HTR-8/SVneo (cell line): ENCODE measurements at regions not wholly inside any gene's neighbourhood (a gene's known extent, or its start where the extent isn't known, plus 50 kb on each side); places are given as distances from the start of the nearest gene placed in this dataset.

Experiments used
- DNase-seq: peaks from one replicate; pipeline ENCODE4 v3.0.0; 2011; ENCODE audit warnings: low spot score, mixed read lengths; ENCODE audit not compliant: insufficient read length
- FAIRE-seq: peaks from 2 replicates; lab custom pipeline; 2011; peaks lifted over from hg19 to GRCh38; lab: Jason Lieb, UNC

- DNase-seq (no peak), FAIRE-seq (no peak)
Measured at GRCh38 chr3:157819270-157820156, 286.7 kb downstream of the SHOX2 start.

DNA sequence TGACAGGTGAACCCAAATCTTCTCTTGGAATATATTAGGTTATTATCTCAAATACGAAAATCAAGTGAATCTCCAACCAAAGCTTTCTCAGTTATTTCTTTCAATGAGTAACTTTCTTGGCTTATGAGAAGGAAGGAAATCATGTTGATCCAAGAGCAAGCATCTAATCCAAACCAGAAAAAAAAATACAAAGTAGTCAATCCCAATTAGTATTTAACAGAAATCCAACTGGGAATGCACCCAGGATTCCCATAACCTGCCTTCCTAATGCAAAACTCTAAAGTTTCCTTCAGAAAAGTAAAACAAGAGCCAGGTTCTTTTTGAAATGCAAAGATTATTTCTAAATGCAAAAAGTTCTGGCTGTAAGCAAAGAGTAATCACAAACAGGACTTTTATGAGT lies 289.3 kb downstream of the SHOX2 start:
- DNase-seq (no peak), FAIRE-seq (no peak)

GRCh38 chr3:157816296-157816695 lies 289.9 kb downstream of the SHOX2 start:
- DNase-seq (no peak), FAIRE-seq (no peak)

- FAIRE-seq: no peak
- no peak for DNase-seq
Measured at GRCh38 chr3:157815739-157816138, 290.5 kb downstream of the SHOX2 start.

GRCh38 chr3:157810924-157811718 lies 295.1 kb downstream of the SHOX2 start:
- no peak for DNase-seq
- no peak for FAIRE-seq

DNA sequence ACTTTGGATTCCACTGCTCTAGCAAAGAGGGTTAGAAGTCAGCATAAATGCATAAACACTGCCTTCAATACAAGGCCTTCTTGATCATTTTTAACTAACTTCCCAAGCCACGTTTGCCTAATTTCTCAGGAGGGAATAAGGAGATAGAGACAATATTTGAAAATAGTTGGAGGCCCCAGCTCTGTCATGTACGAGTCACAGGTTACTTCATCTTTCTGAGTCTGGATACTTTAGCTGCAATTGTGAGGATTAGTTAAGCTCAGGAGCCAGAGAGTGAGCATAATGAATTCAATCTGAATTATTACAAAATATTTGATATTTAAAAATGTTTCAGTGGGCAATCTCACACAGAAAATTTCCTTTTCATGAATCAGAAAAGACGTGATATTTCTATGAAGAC lies 298.9 kb downstream of the SHOX2 start:
- no peak for FAIRE-seq
- no peak for DNase-seq

DNA sequence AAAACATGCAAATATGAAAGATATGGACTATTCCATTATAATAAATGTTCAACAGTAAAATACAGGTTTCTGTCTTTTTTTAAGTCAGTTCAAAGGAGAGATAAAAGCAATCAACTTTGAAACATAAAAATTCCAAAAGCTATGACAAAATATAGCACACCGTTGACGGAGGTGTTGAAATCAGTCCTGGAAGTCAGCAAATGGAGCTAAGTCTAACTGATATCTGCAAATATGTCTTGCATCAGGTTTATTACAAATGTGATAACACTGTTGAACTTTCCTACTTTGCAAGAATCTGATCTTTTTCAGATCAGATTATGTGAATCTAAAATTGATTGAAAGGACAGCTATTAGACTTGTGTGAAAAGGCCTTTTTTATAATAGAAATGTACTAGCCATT lies 300.7 kb downstream of the SHOX2 start:
- DNase-seq (no peak), FAIRE-seq (no peak)

DNA sequence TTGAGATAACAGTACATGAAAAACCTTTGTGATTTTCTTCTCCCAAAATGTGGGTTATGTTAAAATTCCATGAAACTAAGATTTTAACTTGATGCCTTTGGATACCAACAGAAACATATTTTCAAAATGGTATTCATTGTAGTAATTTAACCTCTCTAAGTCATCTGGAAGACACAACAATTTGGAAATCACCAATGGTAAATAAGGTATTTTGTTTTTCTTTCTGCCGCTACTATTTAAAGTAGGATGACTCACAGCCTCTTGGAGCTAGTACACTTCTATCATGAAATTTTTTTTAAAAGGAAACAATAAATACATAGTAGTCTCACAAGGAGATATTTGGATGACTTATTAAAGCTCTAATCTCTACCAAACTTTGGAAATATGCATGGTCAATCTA lies 291.6 kb upstream of the VEPH1 start:
- DNase-seq (peak; percentile 22), FAIRE-seq (no peak)

DNA sequence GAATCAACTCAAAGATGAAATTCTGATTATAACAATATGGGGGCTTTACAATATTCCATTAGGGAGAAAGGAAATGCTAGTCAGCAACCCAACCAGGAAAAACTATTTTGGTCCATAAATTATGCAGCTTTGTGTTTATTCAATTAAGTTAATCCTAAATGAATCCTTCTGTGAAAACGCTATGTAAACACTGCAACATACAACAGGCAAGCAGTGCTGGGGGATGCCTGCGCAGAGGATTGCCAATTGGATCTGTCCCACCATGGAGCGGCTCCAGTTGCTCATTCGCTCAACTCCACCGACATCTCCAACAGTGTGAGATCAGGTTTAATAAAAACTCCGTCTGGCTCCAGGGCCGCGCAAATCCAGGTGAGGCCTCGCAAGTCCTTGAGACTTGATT lies 290.5 kb upstream of the VEPH1 start:
- FAIRE-seq (no peak), DNase-seq (no peak)

GRCh38 chr3:157789162-157789561 lies 285.9 kb upstream of the VEPH1 start:
- FAIRE-seq (no peak), DNase-seq (no peak)

GRCh38 chr3:157786618-157787017 lies 283.4 kb upstream of the VEPH1 start:
- no peak for DNase-seq
- peak; percentile 4 for FAIRE-seq

- FAIRE-seq: no peak
Measured at GRCh38 chr3:157786211-157786610, 283.0 kb upstream of the VEPH1 start.

DNA sequence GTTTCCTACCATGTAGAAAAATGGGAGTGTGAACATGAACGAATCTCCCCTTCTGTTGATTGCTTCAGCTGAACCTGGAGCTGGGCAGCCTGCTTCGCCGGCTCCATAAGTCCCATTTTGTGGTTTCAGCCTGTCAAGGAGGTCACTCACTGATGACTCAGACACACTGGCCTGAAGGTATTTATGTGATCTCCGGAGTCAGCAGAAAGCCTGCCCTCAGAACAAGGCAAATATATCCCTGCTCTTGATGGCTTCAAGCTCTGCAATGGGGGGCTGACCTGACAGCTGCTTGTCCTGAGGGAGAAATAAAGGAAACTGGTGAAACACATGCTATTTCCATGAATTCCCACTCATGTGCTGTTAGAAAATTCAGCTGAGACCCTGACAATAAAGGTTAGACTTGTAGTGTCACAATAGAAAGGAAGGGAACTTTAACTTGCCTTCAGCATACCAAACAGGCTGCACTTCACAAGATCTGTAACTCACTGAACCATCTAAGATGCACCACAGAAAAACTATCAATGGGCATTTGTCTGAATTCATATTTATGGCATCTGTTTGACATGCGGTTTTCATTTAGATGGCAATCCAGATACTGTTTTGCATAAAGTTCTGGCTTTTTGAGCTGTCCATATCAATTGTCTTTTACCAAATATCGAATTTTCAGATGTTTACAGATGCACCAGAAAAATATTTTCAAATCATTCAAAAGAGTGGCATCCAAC lies 282.0 kb upstream of the VEPH1 start:
- DNase-seq: peak; percentile 73
- peak; percentile 88 for FAIRE-seq

More at GRCh38 chr3:157786211-157786610, 283.0 kb upstream of the VEPH1 start:
- DNase-seq: peak; percentile 10

DNA sequence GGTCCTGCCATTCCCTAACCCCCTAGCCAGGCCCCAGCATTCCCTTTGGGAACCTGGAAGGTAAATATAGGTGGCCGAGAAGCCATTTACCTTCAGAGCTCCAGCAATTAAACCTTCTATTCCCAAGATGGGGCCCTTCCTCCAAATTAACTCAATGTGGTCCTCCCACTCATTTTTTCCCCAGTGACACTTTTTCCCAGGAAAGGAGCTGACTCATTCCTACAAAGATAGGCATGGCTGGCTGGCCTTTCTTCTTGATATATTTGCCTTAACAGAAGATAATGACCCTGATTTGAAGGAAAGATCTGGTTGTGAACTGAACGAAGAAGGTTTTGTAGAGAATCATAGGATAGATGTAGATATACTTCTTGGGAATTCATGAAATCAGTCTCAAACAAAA lies 279.0 kb upstream of the VEPH1 start:
- DNase-seq (no peak), FAIRE-seq (no peak)

DNA sequence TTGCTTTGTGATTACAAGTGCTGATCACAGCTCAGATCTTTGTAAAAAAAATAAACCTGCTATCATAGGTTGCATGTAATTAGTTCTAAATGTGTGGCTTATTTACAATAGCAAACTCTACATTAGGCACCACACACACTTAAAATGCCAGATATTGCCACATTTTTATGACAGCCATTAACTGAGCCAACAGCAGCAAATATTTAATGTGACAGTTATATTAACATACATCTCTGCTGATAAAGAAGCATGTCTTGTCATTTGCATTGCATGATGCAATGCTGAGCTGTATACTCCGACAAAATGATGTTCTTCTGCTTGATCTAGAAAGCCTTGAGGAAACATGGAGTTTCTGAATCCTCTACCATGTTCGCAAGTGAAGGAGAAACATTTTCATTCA lies 273.6 kb upstream of the VEPH1 start:
- no peak for FAIRE-seq

DNA sequence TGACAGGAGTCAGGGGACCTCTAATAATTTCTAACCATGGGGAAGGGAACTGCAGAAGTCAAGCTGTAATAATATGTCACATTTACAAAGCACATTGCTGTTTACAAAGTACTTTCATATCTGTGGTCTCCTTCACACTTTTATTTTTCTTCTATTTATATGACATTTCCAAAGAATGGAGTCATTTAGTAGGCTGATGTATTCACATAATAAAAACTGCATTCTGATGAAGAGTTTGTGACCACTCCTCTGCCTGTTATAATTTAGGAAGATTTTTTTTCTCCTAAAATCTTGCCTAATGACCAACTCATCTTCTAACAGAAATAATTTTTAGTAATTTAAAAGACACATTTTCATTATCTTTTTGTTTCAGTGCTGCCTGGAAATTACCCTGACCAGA lies 272.2 kb upstream of the VEPH1 start:
- DNase-seq: no peak

More for the DNA sequence above, 273.6 kb upstream of the VEPH1 start:
- DNase-seq: no peak

GRCh38 chr3:157769378-157769777 lies 266.2 kb upstream of the VEPH1 start:
- DNase-seq (no peak), FAIRE-seq (no peak)

More for the DNA sequence above, 272.2 kb upstream of the VEPH1 start:
- no peak for FAIRE-seq

DNA sequence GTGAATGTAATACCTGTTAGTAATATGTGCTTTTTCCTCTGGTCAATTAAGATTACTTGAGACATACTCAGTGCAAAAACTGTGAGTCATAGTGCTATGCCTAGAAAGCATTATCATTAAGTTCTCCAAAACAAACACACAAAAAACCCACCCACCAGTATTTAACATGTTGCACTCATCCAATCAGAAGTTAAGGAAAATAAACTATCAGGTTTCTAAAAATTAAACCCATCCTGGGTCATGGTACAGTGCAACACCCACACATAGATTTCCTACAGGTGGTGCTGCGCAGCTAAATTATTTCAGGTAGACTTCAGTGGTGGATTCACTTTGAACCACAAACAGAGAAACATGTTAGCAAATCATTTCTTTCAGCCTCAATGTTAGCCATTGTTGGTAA lies 264.4 kb upstream of the VEPH1 start:
- no peak for FAIRE-seq
- no peak for DNase-seq

DNA sequence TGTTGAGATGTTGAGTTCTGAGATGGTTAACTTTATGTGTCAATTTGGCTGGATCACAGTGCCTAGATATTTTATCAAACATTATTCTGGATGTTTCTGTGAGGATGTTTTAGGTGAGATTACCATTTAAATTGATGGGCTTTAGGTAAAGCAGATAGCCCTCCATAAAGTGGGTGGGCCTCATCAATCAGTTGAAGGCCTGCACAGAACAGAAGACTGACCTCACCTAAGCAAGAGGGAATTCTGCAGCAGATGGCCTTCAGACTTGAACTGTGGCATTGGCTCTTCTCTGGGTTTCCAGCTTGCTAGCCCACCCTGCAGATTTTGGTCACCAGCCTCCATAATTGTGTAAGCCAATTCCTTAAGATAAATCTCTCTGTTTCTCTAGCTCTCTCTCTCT lies 260.4 kb upstream of the VEPH1 start:
- FAIRE-seq (no peak), DNase-seq (no peak)

- FAIRE-seq (no peak), DNase-seq (no peak)
Measured at GRCh38 chr3:157759311-157759710, 256.1 kb upstream of the VEPH1 start.

- FAIRE-seq (no peak), DNase-seq (no peak)
Measured at GRCh38 chr3:157755233-157755632, 252.0 kb upstream of the VEPH1 start.
